RWPE2 (cell line): ENCODE measurements at regions not wholly inside any gene's neighbourhood (a gene's known extent, or its start where the extent isn't known, plus 50 kb on each side); places are given as distances from the start of the nearest gene placed in this dataset.

ENCODE experiments used
- ATAC-seq: fragments of 200-7000 bp; cut with Tn5 transposase; 3 replicates; pipeline ENCODE4 v1.9.1; 2021; ENCODE audit warnings: low read depth
- DNase-seq: peaks from one replicate; pipeline ENCODE4 v3.0.0-alpha.2; 2020; ENCODE audit warnings: low spot score
- H3K27ac ChIP-seq: fragments of 450-650 bp; 2 replicates; pipeline ENCODE4 v1.5.1; 2017; ENCODE audit warnings: mild to moderate bottlenecking; ENCODE audit not compliant: poor library complexity, severe bottlenecking
- H3K27me3 ChIP-seq: fragments of 250-450 bp; sonication (Bioruptor Pico); 2 replicates; pipeline ENCODE4 v1.5.1; 2021; ENCODE audit warnings: mild to moderate bottlenecking, moderate library complexity; ENCODE audit not compliant: insufficient read depth, poor library complexity, severe bottlenecking
- H3K36me3 ChIP-seq: fragments of 250-450 bp; sonication (Bioruptor Pico); 2 replicates; pipeline ENCODE4 v1.5.1; 2020; ENCODE audit warnings: low read depth, mild to moderate bottlenecking, moderate library complexity
- H3K4me1 ChIP-seq: fragments of 250-450 bp; sonication (Bioruptor Pico); 2 replicates; pipeline ENCODE4 v1.5.1; 2021; ENCODE audit warnings: mild to moderate bottlenecking, moderate library complexity; ENCODE audit not compliant: insufficient read depth, poor library complexity, severe bottlenecking
- H3K4me3 ChIP-seq: fragments of 250-450 bp; sonication (Bioruptor Pico); 2 replicates; pipeline ENCODE4 v1.5.1; 2021; ENCODE audit warnings: mild to moderate bottlenecking, moderate library complexity; ENCODE audit not compliant: severe bottlenecking
- H3K9me3 ChIP-seq: fragments of 250-450 bp; sonication (Bioruptor Pico); 2 replicates; pipeline ENCODE4 v1.5.1; 2021; ENCODE audit warnings: mild to moderate bottlenecking, moderate library complexity; ENCODE audit not compliant: severe bottlenecking
- TF ChIP-seq, protein P1 (sequence below): fragments of 450-650 bp; IDR thresholded peaks from one replicate; pipeline ENCODE4 v1.5.1; 2017; ENCODE audit warnings: mild to moderate bottlenecking, moderate library complexity; ENCODE audit not compliant: poor library complexity, severe bottlenecking

DNA sequence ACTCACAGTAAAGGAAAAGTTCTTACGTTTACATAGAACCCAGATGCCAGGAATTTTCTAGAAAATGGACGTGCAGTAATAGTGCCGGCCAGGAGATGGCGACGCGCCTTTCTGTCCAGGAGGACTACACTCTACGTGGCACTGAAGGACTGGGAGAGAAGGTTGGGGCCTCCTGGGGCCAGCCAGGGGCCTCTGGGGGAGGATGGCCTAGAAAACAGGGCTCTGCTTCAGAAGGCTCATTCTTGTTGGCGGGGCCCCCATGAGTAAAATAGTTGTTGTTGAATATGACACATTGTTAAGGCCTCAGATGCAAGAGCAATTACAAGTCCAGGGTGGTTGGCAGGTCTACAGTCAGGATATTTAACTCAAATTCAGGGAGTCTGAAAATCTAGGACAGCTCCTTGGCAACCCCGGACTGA is 120.1 kb upstream of the MAX start:
- TF ChIP-seq, protein P1, sequence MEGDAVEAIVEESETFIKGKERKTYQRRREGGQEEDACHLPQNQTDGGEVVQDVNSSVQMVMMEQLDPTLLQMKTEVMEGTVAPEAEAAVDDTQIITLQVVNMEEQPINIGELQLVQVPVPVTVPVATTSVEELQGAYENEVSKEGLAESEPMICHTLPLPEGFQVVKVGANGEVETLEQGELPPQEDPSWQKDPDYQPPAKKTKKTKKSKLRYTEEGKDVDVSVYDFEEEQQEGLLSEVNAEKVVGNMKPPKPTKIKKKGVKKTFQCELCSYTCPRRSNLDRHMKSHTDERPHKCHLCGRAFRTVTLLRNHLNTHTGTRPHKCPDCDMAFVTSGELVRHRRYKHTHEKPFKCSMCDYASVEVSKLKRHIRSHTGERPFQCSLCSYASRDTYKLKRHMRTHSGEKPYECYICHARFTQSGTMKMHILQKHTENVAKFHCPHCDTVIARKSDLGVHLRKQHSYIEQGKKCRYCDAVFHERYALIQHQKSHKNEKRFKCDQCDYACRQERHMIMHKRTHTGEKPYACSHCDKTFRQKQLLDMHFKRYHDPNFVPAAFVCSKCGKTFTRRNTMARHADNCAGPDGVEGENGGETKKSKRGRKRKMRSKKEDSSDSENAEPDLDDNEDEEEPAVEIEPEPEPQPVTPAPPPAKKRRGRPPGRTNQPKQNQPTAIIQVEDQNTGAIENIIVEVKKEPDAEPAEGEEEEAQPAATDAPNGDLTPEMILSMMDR: peak; percentile 96
- DNase-seq: no peak
- Histone ChIP-seq H3K4me3 (no peak overlapping the region), H3K4me1 (peaks cover 4% of the 10 kb centered on the region), H3K27ac (no peak overlapping the region), H3K36me3 (no peaks in the 10 kb centered on the region), H3K27me3 (no peaks in the 10 kb centered on the region), H3K9me3 (no peaks in the 10 kb centered on the region)
- ATAC-seq: peak; percentile 65

DNA sequence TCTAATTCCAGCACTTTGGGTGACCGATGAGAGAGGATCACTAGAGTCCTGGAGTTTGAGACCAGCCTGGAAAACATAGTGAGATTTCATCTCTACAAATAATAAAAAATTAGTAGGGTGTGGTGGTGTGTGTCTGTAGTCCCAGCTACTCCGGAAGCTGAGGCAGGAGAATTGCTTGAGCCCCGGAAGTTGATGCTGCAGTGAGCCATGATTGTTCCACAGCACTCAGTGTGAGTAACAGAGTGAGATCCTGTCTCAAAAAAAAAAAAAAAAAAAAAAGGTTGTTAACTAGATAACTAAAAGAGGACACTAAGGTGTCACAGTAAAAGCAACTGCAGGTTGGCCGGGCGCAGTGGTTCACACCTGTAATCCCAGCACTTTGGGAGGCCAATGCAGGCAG is 121.3 kb upstream of the MAX start:
- DNase-seq (no peak), ATAC-seq (no peak)
- TF ChIP-seq, protein P1: no peak
- Histone ChIP-seq H3K9me3 (no peaks in the 10 kb centered on the region), H3K27ac (no peak overlapping the region), H3K27me3 (no peaks in the 10 kb centered on the region), H3K4me3 (no peak overlapping the region), H3K4me1 (peaks cover 4% of the 10 kb centered on the region), H3K36me3 (no peaks in the 10 kb centered on the region)

DNA sequence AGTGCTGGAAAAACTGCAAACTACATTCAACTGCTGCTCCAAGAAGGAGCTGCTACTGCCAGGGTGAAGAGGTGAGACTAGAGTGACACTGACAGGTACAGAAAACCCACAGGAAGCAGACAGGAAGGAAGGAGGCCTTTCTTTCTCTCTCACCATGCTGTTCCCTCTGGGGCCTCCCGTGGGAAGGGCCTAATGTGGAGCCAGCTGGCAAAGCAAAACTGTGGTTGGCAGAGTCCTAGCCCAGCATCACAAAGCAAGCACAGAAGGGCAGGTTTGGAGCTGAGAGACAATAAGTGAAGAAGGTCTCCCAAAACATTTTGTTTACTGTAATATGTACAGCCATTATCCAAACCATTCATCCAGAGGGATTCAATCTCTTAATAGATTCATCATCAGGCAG is 122.5 kb upstream of the MAX start:
- H3K4me3 ChIP-seq: no peak overlapping the region
- H3K9me3 ChIP-seq: no peaks in the 10 kb centered on the region
- no peaks in the 10 kb centered on the region for H3K36me3 ChIP-seq
- no peak for ATAC-seq
- H3K4me1 ChIP-seq: peaks cover 9% of the 10 kb centered on the region
- TF ChIP-seq, protein P1: no peak
- H3K27me3 ChIP-seq: no peaks in the 10 kb centered on the region
- DNase-seq: no peak
- H3K27ac ChIP-seq: no peak overlapping the region

DNA sequence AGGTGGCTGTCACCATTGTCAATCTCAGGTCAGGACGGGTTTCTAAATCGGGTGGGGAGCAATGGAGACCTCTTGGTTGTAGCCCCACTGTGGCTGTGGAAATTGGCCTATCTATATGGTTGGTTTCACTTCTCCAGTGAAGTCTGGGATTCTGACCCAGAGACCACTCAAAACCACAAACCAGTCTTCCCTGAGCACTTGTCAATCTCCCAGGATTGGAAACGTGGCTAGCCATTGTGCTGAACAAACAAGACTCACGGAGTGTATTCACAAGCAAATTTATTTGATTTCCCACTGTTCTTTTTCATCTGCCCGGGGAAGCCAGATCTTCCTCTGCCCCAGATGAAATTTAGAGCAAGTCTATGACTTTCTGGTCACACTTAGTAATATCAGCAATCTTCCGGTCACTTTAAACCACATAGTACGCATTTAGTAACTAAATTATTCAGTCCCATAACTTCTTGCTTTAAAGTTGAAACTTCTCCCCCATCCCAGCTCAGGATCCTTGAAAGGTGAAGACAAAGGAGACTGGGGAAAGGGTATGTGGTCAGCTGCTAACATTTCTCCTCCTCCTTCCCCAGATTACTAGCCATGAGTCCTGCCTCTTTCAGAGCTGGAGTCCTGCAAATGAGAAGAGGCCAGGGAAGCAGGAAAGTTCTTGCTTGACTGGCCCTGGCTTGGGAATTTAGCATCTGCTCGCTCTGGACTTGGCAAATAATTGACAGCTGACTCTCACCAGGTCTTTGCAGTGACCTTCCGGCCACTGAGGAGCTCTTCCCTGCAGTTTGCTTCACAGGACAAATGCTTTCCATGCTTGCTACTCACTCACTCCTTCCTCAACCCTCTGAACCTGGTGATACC is 123.2 kb upstream of the MAX start:
- Histone ChIP-seq H3K4me3 (no peak overlapping the region), H3K27me3 (no peaks in the 10 kb centered on the region), H3K27ac (no peak overlapping the region), H3K9me3 (no peaks in the 10 kb centered on the region), H3K36me3 (no peaks in the 10 kb centered on the region), H3K4me1 (peaks cover 14% of the 10 kb centered on the region)
- TF ChIP-seq, protein P1: no peak
- ATAC-seq: no peak
- DNase-seq: no peak
